Lower lobe of right lung (tissue), 2 donors: ENCODE measurements at regions not wholly inside any gene's neighbourhood (a gene's known extent, or its start where the extent isn't known, plus 50 kb on each side); places are given as distances from the start of the nearest gene placed in this dataset.
A peak's percentile ranks its signal among the peaks of the same experiment; 100 is the strongest.
"Not testable (repeated sequence)": the region's sequence is repeated elsewhere in the genome, so short reads cannot be mapped to it uniquely, and the experiment has no call there.

Experiments used
- ATAC-seq, 2 donors: fragments of 200-7000 bp; cut with Tn5 transposase; one replicate each; pipeline ENCODE4 v1.9.1; 2020 to 2022; ENCODE audit warnings: mild to moderate bottlenecking in 2 of 2, moderate library complexity in 2 of 2
- DNase-seq: peaks from one replicate; pipeline ENCODE4 v3.0.0-alpha.2; 2020
- H3K27ac ChIP-seq: fragments of 200-600 bp; one replicate; pipeline ENCODE4 v1.8.0; 2022
- H3K27me3 ChIP-seq: fragments of 200-600 bp; one replicate; pipeline ENCODE4 v1.8.0; 2022; ENCODE audit warnings: low read depth
- H3K36me3 ChIP-seq: fragments of 200-600 bp; one replicate; pipeline ENCODE4 v1.8.0; 2022; ENCODE audit warnings: mild to moderate bottlenecking
- H3K4me1 ChIP-seq: fragments of 200-600 bp; one replicate; pipeline ENCODE4 v1.8.0; 2022
- H3K4me3 ChIP-seq: fragments of 200-600 bp; one replicate; pipeline ENCODE4 v1.8.0; 2022; ENCODE audit warnings: mild to moderate bottlenecking
- H3K9me3 ChIP-seq: fragments of 200-600 bp; one replicate; pipeline ENCODE4 v1.8.0; 2022
- intact Hi-C: fragments of 100-400 bp; cut with DNase I; formaldehyde crosslinking; loops from one replicate; pipeline ENCODE4 v1.11.0; 2022
- TF ChIP-seq, protein P1 (sequence below): fragments of 200-600 bp; IDR thresholded peaks from one replicate; pipeline ENCODE4 v1.8.0; 2022; ENCODE audit warnings: antibody characterized with exemption, mild to moderate bottlenecking
- donor health status: DM: no; HTN: yes; CAD: no; lungs with severe emphysema.

DNA sequence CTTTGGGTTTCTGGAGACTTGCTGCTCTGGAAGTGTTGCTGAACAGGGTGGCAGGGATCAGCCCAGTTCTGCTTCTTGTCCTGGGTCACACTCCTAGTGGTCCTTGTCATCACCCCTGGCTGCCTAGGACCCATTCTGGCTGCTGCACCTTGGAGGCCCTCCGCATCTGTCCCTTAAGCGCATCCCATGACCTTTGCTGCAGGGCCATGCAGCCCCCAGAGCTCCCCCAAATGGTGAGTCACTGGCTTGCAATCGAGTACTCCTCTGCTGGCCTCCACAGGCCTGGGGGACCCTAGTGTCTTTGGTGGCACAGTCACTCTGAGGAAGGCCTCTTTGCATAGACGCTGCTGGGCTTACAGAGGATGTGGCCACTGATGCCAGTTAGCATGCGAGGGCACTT, 188.5 kb downstream of the ASB1 start:
- no peaks in the 10 kb centered on the region for H3K36me3 ChIP-seq
- intact Hi-C loops, result no loop called here
- ATAC-seq (peak in 1 of 2 donors; percentile 35), DNase-seq (no peak)
- no peak overlapping the region for H3K4me3 ChIP-seq
- no peak overlapping the region for H3K27ac ChIP-seq
- TF ChIP-seq, protein P1, sequence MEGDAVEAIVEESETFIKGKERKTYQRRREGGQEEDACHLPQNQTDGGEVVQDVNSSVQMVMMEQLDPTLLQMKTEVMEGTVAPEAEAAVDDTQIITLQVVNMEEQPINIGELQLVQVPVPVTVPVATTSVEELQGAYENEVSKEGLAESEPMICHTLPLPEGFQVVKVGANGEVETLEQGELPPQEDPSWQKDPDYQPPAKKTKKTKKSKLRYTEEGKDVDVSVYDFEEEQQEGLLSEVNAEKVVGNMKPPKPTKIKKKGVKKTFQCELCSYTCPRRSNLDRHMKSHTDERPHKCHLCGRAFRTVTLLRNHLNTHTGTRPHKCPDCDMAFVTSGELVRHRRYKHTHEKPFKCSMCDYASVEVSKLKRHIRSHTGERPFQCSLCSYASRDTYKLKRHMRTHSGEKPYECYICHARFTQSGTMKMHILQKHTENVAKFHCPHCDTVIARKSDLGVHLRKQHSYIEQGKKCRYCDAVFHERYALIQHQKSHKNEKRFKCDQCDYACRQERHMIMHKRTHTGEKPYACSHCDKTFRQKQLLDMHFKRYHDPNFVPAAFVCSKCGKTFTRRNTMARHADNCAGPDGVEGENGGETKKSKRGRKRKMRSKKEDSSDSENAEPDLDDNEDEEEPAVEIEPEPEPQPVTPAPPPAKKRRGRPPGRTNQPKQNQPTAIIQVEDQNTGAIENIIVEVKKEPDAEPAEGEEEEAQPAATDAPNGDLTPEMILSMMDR, result no peak
- H3K9me3 ChIP-seq, result peaks cover 4% of the 10 kb centered on the region
- H3K27me3 ChIP-seq, result no peaks in the 10 kb centered on the region
- H3K4me1 ChIP-seq, result no peaks in the 10 kb centered on the region

- Histone ChIP-seq H3K9me3 (peaks cover 4% of the 10 kb centered on the region), H3K27me3 (no peaks in the 10 kb centered on the region), H3K36me3 (no peaks in the 10 kb centered on the region), H3K27ac (no peak overlapping the region), H3K4me3 (no peak overlapping the region), H3K4me1 (no peaks in the 10 kb centered on the region)
- ATAC-seq (no peak), DNase-seq (no peak)
- intact Hi-C loops, result no loop called here
- TF ChIP-seq, protein P1, result no peak
These were observed 190.0 kb downstream of the ASB1 start for GRCh38 chr2:238616681-238617080.

DNA sequence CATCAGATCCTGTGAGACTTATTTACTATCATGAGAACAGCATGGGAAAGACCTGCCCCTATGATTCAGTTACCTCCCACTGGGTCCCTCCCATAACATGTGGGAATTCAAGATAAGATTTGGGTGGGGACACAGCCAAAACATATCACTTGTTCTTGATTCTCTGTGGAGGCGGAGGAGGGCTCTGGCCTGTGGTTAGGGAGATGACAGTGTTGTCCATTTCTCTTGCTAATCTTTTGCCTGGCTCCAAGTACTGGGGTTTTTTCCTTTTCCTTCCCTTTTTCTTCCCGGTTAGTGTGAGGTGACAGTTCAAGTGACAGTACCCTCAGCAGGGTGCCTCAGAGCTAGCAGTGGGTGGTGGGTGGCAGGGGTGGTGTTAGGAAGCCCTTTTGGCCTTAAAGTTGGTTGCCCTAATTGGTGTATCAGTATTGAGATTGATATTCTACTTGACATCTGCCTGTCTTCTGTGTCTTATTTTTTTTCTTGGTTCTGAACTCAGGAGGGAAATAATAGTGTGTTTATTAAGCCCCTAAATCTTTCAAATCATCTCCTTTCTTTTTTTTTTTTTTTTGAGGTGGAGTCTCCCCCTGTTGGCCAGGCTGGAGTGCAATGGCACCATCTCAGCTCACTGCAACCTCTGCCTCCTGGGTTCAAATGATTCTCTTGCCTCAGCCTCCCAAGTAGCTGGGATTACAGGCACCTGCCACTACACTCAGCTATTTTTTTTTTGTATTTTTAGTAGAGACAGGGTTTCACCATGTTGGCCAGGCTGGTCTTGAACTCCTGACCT, 192.0 kb downstream of the ASB1 start:
- H3K4me3 ChIP-seq, H3K9me3 ChIP-seq, H3K36me3 ChIP-seq, DNase-seq, H3K27me3 ChIP-seq, ATAC-seq, H3K4me1 ChIP-seq, intact Hi-C loops, H3K27ac ChIP-seq: not testable (repeated sequence)

- no peak overlapping the region for H3K4me3 ChIP-seq
- ATAC-seq (no peak), DNase-seq (no peak)
- H3K27me3 ChIP-seq, result no peaks in the 10 kb centered on the region
- intact Hi-C loops, result no loop called here
- no peak overlapping the region for H3K27ac ChIP-seq
- TF ChIP-seq, protein P1, result no peak
- no peaks in the 10 kb centered on the region for H3K36me3 ChIP-seq
- no peaks in the 10 kb centered on the region for H3K4me1 ChIP-seq
- no peaks in the 10 kb centered on the region for H3K9me3 ChIP-seq
These were observed 201.2 kb downstream of the ASB1 start for GRCh38 chr2:238627899-238628298.

GRCh38 chr2:238629064-238629463, 202.3 kb downstream of the ASB1 start:
- Histone ChIP-seq H3K36me3 (no peaks in the 10 kb centered on the region), H3K4me1 (no peaks in the 10 kb centered on the region), H3K4me3 (no peak overlapping the region), H3K27ac (no peak overlapping the region), H3K27me3 (no peaks in the 10 kb centered on the region), H3K9me3 (no peaks in the 10 kb centered on the region)
- intact Hi-C loops, result no loop called here
- TF ChIP-seq, protein P1, result no peak
- ATAC-seq (no peak), DNase-seq (no peak)

GRCh38 chr2:238631491-238632180, 204.9 kb downstream of the ASB1 start:
- no peak for DNase-seq

More at GRCh38 chr2:238631491-238632180, 204.9 kb downstream of the ASB1 start:
- no peaks in the 10 kb centered on the region for H3K4me1 ChIP-seq
- H3K27me3 ChIP-seq, result no peaks in the 10 kb centered on the region
- H3K4me3 ChIP-seq, result no peak overlapping the region
- TF ChIP-seq, protein P1, result no peak
- ATAC-seq, result no peak
- no peak overlapping the region for H3K27ac ChIP-seq
- H3K9me3 ChIP-seq, result no peaks in the 10 kb centered on the region
- H3K36me3 ChIP-seq, result no peaks in the 10 kb centered on the region
- intact Hi-C loops, result no loop called here
